Liver (tissue), 8 donors: ENCODE measurements at regions not wholly inside any gene's neighbourhood (a gene's known extent, or its start where the extent isn't known, plus 50 kb on each side); places are given as distances from the start of the nearest gene placed in this dataset.

ENCODE experiments used
- DNase-seq: peaks from one replicate; pipeline ENCODE4 v3.0.0-alpha.2; 2017; ENCODE audit warnings: low spot score
- H3K27ac ChIP-seq, 2 donors: one replicate each; pipeline ENCODE4 v1.7.0; 2013; ENCODE audit warnings: inconsistent platforms in 2 of 2, low read length in 2 of 2, control low read depth in 1 of 2, low read depth in 1 of 2, mild to moderate bottlenecking in 1 of 2
- H3K27me3 ChIP-seq, 4 donors: one replicate each; pipeline versions ENCODE4 v1.6.1 to v1.7.0; 2013; ENCODE audit warnings: low read length in 3 of 4, inconsistent platforms in 1 of 4, mild to moderate bottlenecking in 1 of 4, moderate library complexity in 1 of 4; ENCODE audit not compliant: control insufficient read depth in 4 of 4, insufficient read depth in 4 of 4
- H3K36me3 ChIP-seq, 4 donors: one replicate each; pipeline versions ENCODE4 v1.6.1 to v1.7.0; 2013; ENCODE audit warnings: low read length in 3 of 4, mild to moderate bottlenecking in 3 of 4, low read depth in 1 of 4, moderate library complexity in 1 of 4; ENCODE audit not compliant: control insufficient read depth in 4 of 4, insufficient read depth in 3 of 4
- H3K4me1 ChIP-seq, 4 donors: one replicate each; pipeline versions ENCODE4 v1.6.1 to v1.7.0; 2013; ENCODE audit warnings: low read length in 3 of 4, mild to moderate bottlenecking in 3 of 4, moderate library complexity in 1 of 4; ENCODE audit not compliant: control insufficient read depth in 4 of 4, insufficient read depth in 4 of 4
- H3K4me3 ChIP-seq, 3 donors: one replicate each; pipeline versions ENCODE4 v1.6.1 to v1.7.0; 2013; ENCODE audit warnings: low read length in 3 of 3, control low read depth in 1 of 3, low read depth in 1 of 3, mild to moderate bottlenecking in 1 of 3
- H3K9ac ChIP-seq, 2 donors: one replicate each; pipeline ENCODE4 v1.7.0; 2013; ENCODE audit warnings: low read length in 2 of 2, mild to moderate bottlenecking in 2 of 2, moderate library complexity in 2 of 2, control low read depth in 1 of 2, low read depth in 1 of 2
- H3K9me3 ChIP-seq, 4 donors: one replicate each; pipeline versions ENCODE4 v1.6.1 to v1.7.0; 2013; ENCODE audit warnings: low read length in 3 of 4; ENCODE audit not compliant: control insufficient read depth in 4 of 4
- EGR1 ChIP-seq, 2 donors: IDR thresholded peaks; 2 replicates each; pipeline ENCODE4 v1.6.1; 2016 to 2018; ENCODE audit warnings: antibody characterized with exemption in 2 of 2, low read depth in 2 of 2
- FOXA1 ChIP-seq: IDR thresholded peaks from 2 replicates; pipeline ENCODE4 v1.6.1; 2016; ENCODE audit warnings: antibody characterized with exemption
- FOXA2 ChIP-seq: IDR thresholded peaks from 2 replicates; pipeline ENCODE4 v1.6.1; 2016; ENCODE audit warnings: antibody characterized with exemption
- GABPA ChIP-seq, 2 donors: IDR thresholded peaks in 1 of 2; conservative IDR thresholded peaks in 1 of 2; 2 replicates each; pipeline ENCODE4 v1.6.1; 2016; ENCODE audit warnings: antibody characterized with exemption in 2 of 2, mild to moderate bottlenecking in 1 of 2, moderate library complexity in 1 of 2
- HNF4A ChIP-seq, 2 donors: conservative IDR thresholded peaks; 2 replicates each; pipeline ENCODE4 v1.6.1; 2016; ENCODE audit warnings: antibody characterized with exemption in 2 of 2, mild to moderate bottlenecking in 2 of 2
- HNF4G ChIP-seq: IDR thresholded peaks from 2 replicates; pipeline ENCODE4 v1.6.1; 2016; ENCODE audit warnings: antibody characterized with exemption
- JUND ChIP-seq, 2 donors: IDR thresholded peaks; 2 replicates each; pipeline ENCODE4 v1.6.1; 2016; ENCODE audit warnings: antibody characterized with exemption in 2 of 2
- MAX ChIP-seq: IDR thresholded peaks from 2 replicates; pipeline ENCODE4 v1.6.1; 2016; ENCODE audit warnings: antibody characterized with exemption
- NR2F2 ChIP-seq: IDR thresholded peaks from 2 replicates; pipeline ENCODE4 v1.6.1; 2016; ENCODE audit warnings: antibody characterized with exemption
- RAD21 ChIP-seq, 2 donors: IDR thresholded peaks; 2 replicates each; pipeline ENCODE4 v1.6.1; 2016; ENCODE audit warnings: antibody characterized with exemption in 2 of 2, mild to moderate bottlenecking in 2 of 2
- REST ChIP-seq: IDR thresholded peaks from 2 replicates; pipeline ENCODE4 v1.6.1; 2016; ENCODE audit warnings: antibody characterized with exemption, mild to moderate bottlenecking
- RXRA ChIP-seq, 2 donors: IDR thresholded peaks; 2 replicates each; pipeline ENCODE4 v1.6.1; 2017 to 2018; ENCODE audit warnings: antibody characterized with exemption in 2 of 2, mild to moderate bottlenecking in 1 of 2
- SP1 ChIP-seq: IDR thresholded peaks from 2 replicates; pipeline ENCODE4 v1.6.1; 2018; ENCODE audit warnings: antibody characterized with exemption, mild to moderate bottlenecking
- TAF1 ChIP-seq: conservative IDR thresholded peaks from 2 replicates; pipeline ENCODE4 v1.6.1; 2016; ENCODE audit warnings: antibody characterized with exemption, mild to moderate bottlenecking
- YY1 ChIP-seq: IDR thresholded peaks from 2 replicates; pipeline ENCODE4 v1.6.1; 2016; ENCODE audit warnings: antibody characterized with exemption, mild to moderate bottlenecking
- ZBTB33 ChIP-seq: IDR thresholded peaks from 2 replicates; pipeline ENCODE4 v1.6.1; 2016; ENCODE audit warnings: antibody characterized with exemption
- WGBS: extraction: QIAGEN DNeasy Blood & Tissue Kit; methylation state at CpG from one replicate; pipeline ENCODE4 v1.1.7; 2013; 5-methylcytosine and 5-hydroxymethylcytosine counted together
- TF ChIP-seq, protein P1 (sequence below): fragments of 150-350 bp; IDR thresholded peaks from 2 replicates; pipeline ENCODE4 v1.5.1; 2017; ENCODE audit warnings: improper control_type of control experiment, low read depth, low read length; ENCODE audit not compliant: missing input control
- TF ChIP-seq, protein P2 (sequence below): IDR thresholded peaks from 2 replicates; pipeline ENCODE4 v1.6.1; 2016; ENCODE audit warnings: antibody characterized with exemption
- donor health status: healthy.
- donor health status: healthy.
- donor health status: healthy.
- donor health status: healthy.
- donor health status: healthy.

GRCh38 chr13:74769333-74769732, 635.1 kb upstream of the KLF12 start:
- Histone ChIP-seq H3K36me3 (no peaks in the 10 kb centered on the region), H3K9ac (no peak overlapping the region), H3K4me3 (no peak overlapping the region), H3K27me3 (peaks cover 0 to 3% (median 0%) of the 10 kb centered on the region in 4 donors), H3K4me1 (no peaks in the 10 kb centered on the region), H3K9me3 (no peaks in the 10 kb centered on the region), H3K27ac (no peak overlapping the region)
- 80% methylated on average over 2 of the region's 2 CpGs for WGBS
- no peak for DNase-seq
- no peak for TF ChIP-seq RXRA (IDR thresholded peaks at IDR 0.05)
- TF ChIP-seq HNF4G = no peak
- TF ChIP-seq FOXA1 = no peak
- no peak for TF ChIP-seq ZBTB33
- TF ChIP-seq, protein P1, sequence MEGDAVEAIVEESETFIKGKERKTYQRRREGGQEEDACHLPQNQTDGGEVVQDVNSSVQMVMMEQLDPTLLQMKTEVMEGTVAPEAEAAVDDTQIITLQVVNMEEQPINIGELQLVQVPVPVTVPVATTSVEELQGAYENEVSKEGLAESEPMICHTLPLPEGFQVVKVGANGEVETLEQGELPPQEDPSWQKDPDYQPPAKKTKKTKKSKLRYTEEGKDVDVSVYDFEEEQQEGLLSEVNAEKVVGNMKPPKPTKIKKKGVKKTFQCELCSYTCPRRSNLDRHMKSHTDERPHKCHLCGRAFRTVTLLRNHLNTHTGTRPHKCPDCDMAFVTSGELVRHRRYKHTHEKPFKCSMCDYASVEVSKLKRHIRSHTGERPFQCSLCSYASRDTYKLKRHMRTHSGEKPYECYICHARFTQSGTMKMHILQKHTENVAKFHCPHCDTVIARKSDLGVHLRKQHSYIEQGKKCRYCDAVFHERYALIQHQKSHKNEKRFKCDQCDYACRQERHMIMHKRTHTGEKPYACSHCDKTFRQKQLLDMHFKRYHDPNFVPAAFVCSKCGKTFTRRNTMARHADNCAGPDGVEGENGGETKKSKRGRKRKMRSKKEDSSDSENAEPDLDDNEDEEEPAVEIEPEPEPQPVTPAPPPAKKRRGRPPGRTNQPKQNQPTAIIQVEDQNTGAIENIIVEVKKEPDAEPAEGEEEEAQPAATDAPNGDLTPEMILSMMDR = no peak
- TF ChIP-seq MAX = no peak
- TF ChIP-seq NR2F2 = no peak
- no peak for TF ChIP-seq HNF4A (conservative IDR thresholded peaks at IDR 0.05)
- TF ChIP-seq TAF1 = no peak
- no peak for TF ChIP-seq JUND (IDR thresholded peaks at IDR 0.05)
- no peak for TF ChIP-seq SP1
- TF ChIP-seq, protein P2, sequence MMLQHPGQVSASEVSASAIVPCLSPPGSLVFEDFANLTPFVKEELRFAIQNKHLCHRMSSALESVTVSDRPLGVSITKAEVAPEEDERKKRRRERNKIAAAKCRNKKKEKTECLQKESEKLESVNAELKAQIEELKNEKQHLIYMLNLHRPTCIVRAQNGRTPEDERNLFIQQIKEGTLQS = no peak
- TF ChIP-seq EGR1 (IDR thresholded peaks at IDR 0.05; ENCODE audit: low read depth in 2 of 2) = no peak
- no peak for TF ChIP-seq YY1
- no peak for TF ChIP-seq GABPA (IDR thresholded peaks at IDR 0.05 in 1 of 2, conservative IDR thresholded peaks at IDR 0.05 in 1 of 2)
- no peak for TF ChIP-seq FOXA2
- no peak for TF ChIP-seq RAD21 (IDR thresholded peaks at IDR 0.05)

- WGBS = 56% methylated on average over 5 of the region's 5 CpGs
- no peaks in the 10 kb centered on the region for H3K9me3 ChIP-seq
- no peak overlapping the region for H3K27ac ChIP-seq
- DNase-seq = no peak
- TF ChIP-seq REST (no peak), FOXA1 (no peak), MAX (no peak), SP1 (no peak), RXRA (IDR thresholded peaks at IDR 0.05) (no peak), JUND (IDR thresholded peaks at IDR 0.05) (no peak), EGR1 (IDR thresholded peaks at IDR 0.05; ENCODE audit: low read depth in 2 of 2) (no peak), ZBTB33 (no peak), YY1 (no peak), GABPA (IDR thresholded peaks at IDR 0.05 in 1 of 2, conservative IDR thresholded peaks at IDR 0.05 in 1 of 2) (no peak), TAF1 (no peak), NR2F2 (no peak), HNF4G (no peak), HNF4A (conservative IDR thresholded peaks at IDR 0.05) (no peak), FOXA2 (no peak)
- TF ChIP-seq, protein P2 = no peak
- no peaks in the 10 kb centered on the region for H3K36me3 ChIP-seq
- H3K9ac ChIP-seq = no peak overlapping the region
- H3K4me3 ChIP-seq = no peak overlapping the region
- peaks cover 0 to 3% (median 0%) of the 10 kb centered on the region in 4 donors for H3K27me3 ChIP-seq
- no peaks in the 10 kb centered on the region for H3K4me1 ChIP-seq
Measured at GRCh38 chr13:74768521-74769085, 634.4 kb upstream of the KLF12 start.
